Adrenal gland (tissue), 5 donors: ENCODE measurements at regions not wholly inside any gene's neighbourhood (a gene's known extent, or its start where the extent isn't known, plus 50 kb on each side); places are given as distances from the start of the nearest gene placed in this dataset.

Source experiments
- POLR2A ChIP-seq, 2 donors: fragments of 450-650 bp; IDR thresholded peaks; one replicate each; pipeline ENCODE4 v1.6.1; 2017; ENCODE audit warnings: antibody characterized with exemption in 2 of 2, mild to moderate bottlenecking in 2 of 2, moderate library complexity in 1 of 2
- TF ChIP-seq, protein P1 (sequence below), 6 experiments: fragments of 450-650 bp in 4 of 6; fragments of 200-600 bp in 2 of 6; sonication (generic) in 1 of 6; IDR thresholded peaks; 1 replicate in 5 of 6; 2 replicates in 1 of 6; pipeline versions ENCODE4 v1.5.1 to v1.8.0; 2016 to 2021; ENCODE audit warnings: antibody characterized with exemption in 6 of 6, mild to moderate bottlenecking in 2 of 6, moderate library complexity in 1 of 6
- donor health status: DM: no; HTN: no; CAD: no.

DNA sequence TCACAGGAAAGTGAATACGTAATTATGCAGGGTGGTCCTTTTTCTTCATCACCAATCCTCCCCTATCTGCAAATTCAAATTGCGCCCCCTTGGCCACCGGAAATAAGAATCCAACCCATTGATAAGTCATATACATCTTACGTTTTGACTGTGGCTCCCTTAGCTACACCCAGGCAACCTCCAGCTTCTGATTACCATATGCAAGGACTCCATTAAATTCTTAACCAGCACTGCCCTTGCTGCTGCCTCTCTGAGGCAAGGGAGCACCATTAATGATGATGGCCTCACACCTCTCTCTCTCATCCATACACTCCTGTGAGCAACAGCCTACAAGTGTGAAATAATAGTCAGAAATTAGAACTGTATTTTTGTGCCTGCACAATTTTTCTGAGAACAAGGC is 106.0 kb upstream of the NOCT start:
- TF ChIP-seq, protein P1, sequence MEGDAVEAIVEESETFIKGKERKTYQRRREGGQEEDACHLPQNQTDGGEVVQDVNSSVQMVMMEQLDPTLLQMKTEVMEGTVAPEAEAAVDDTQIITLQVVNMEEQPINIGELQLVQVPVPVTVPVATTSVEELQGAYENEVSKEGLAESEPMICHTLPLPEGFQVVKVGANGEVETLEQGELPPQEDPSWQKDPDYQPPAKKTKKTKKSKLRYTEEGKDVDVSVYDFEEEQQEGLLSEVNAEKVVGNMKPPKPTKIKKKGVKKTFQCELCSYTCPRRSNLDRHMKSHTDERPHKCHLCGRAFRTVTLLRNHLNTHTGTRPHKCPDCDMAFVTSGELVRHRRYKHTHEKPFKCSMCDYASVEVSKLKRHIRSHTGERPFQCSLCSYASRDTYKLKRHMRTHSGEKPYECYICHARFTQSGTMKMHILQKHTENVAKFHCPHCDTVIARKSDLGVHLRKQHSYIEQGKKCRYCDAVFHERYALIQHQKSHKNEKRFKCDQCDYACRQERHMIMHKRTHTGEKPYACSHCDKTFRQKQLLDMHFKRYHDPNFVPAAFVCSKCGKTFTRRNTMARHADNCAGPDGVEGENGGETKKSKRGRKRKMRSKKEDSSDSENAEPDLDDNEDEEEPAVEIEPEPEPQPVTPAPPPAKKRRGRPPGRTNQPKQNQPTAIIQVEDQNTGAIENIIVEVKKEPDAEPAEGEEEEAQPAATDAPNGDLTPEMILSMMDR (IDR thresholded peaks at IDR 0.05), result no peak
- TF ChIP-seq POLR2A (IDR thresholded peaks at IDR 0.05), result no peak
